ENCODE measurements at regions not wholly inside any gene's neighbourhood (a gene's known extent, or its start where the extent isn't known, plus 50 kb on each side); places are given as distances from the start of the nearest gene placed in this dataset.

- TF ChIP-seq CTCF (IDR thresholded peaks at IDR 0.05) (no peak), EZH2 (IDR thresholded peaks at IDR 0.05) (no peak)
These were observed 71.2 kb upstream of the B3GAT1 start for GRCh38 chr11:134483291-134483690.
